Subcutaneous abdominal adipose tissue (tissue), 5 donors: ENCODE measurements at regions not wholly inside any gene's neighbourhood (a gene's known extent, or its start where the extent isn't known, plus 50 kb on each side); places are given as distances from the start of the nearest gene placed in this dataset.
"Not testable (repeated sequence)": the region's sequence is repeated elsewhere in the genome, so short reads cannot be mapped to it uniquely, and the experiment has no call there.

Source experiments
- H3K27ac ChIP-seq: one replicate; pipeline ENCODE4 v1.7.0; 2013; ENCODE audit warnings: low read depth, mild to moderate bottlenecking, inconsistent platforms, low read length, moderate library complexity
- H3K27me3 ChIP-seq, 5 donors: one replicate each; pipeline ENCODE4 v1.7.0; 2013; ENCODE audit warnings: low read length in 5 of 5, inconsistent platforms in 1 of 5; ENCODE audit not compliant: control insufficient read depth in 5 of 5, insufficient read depth in 4 of 5
- H3K36me3 ChIP-seq, 5 donors: one replicate each; pipeline ENCODE4 v1.7.0; 2013; ENCODE audit warnings: low read length in 5 of 5; ENCODE audit not compliant: control insufficient read depth in 5 of 5, insufficient read depth in 5 of 5
- H3K4me1 ChIP-seq, 5 donors: one replicate each; pipeline ENCODE4 v1.7.0; 2013; ENCODE audit warnings: low read length in 5 of 5, mild to moderate bottlenecking in 3 of 5, moderate library complexity in 1 of 5; ENCODE audit not compliant: control insufficient read depth in 5 of 5, insufficient read depth in 5 of 5
- H3K4me3 ChIP-seq, 5 donors: one replicate each; pipeline ENCODE4 v1.7.0; 2013; ENCODE audit warnings: low read length in 5 of 5, low read depth in 1 of 5
- H3K9ac ChIP-seq, 5 donors: one replicate each; pipeline ENCODE4 v1.7.0; 2013; ENCODE audit warnings: low read length in 5 of 5, mild to moderate bottlenecking in 4 of 5, moderate library complexity in 3 of 5
- H3K9me3 ChIP-seq, 5 donors: one replicate each; pipeline ENCODE4 v1.7.0; 2013; ENCODE audit warnings: low read length in 5 of 5; ENCODE audit not compliant: control insufficient read depth in 5 of 5
- donor health status: healthy.
- donor health status: healthy.
- donor health status: healthy.
- donor health status: healthy.
- donor health status: healthy.

GRCh38 chr13:110989331-110989730, 74.5 kb upstream of the ANKRD10 start:
- H3K27me3 ChIP-seq, result peaks cover 0 to 5% (median 2%) of the 10 kb centered on the region in 5 donors
- no peak overlapping the region for H3K27ac ChIP-seq
- H3K4me3 ChIP-seq, result no peak overlapping the region
- H3K4me1 ChIP-seq, result no peaks in the 10 kb centered on the region
- no peaks in the 10 kb centered on the region for H3K36me3 ChIP-seq
- no peak overlapping the region for H3K9ac ChIP-seq
- H3K9me3 ChIP-seq, result no peaks in the 10 kb centered on the region

GRCh38 chr13:110985541-110985940, 70.7 kb upstream of the ANKRD10 start:
- H3K4me1 ChIP-seq, result no peaks in the 10 kb centered on the region
- H3K9me3 ChIP-seq, result no peaks in the 10 kb centered on the region
- H3K9ac ChIP-seq, result no peak overlapping the region

GRCh38 chr13:110984798-110985197, 69.9 kb upstream of the ANKRD10 start:
- Histone ChIP-seq H3K9me3 (no peaks in the 10 kb centered on the region), H3K4me1 (no peaks in the 10 kb centered on the region), H3K27me3 (peaks cover 0 to 6% (median 2%) of the 10 kb centered on the region in 5 donors), H3K36me3 (no peaks in the 10 kb centered on the region), H3K4me3 (no peak overlapping the region), H3K27ac (no peak overlapping the region), H3K9ac (no peak overlapping the region)

More at GRCh38 chr13:110985541-110985940, 70.7 kb upstream of the ANKRD10 start:
- Histone ChIP-seq H3K27me3 (peaks cover 0 to 6% (median 2%) of the 10 kb centered on the region in 5 donors), H3K4me3 (no peak overlapping the region), H3K27ac (no peak overlapping the region), H3K36me3 (no peaks in the 10 kb centered on the region)

- H3K4me1 ChIP-seq, result no peaks in the 10 kb centered on the region
- no peak overlapping the region for H3K27ac ChIP-seq
- H3K36me3 ChIP-seq, result no peaks in the 10 kb centered on the region
- no peak overlapping the region for H3K4me3 ChIP-seq
- H3K27me3 ChIP-seq, result peaks cover 0 to 6% (median 2%) of the 10 kb centered on the region in 5 donors
- H3K9me3 ChIP-seq, result no peaks in the 10 kb centered on the region
- no peak overlapping the region for H3K9ac ChIP-seq
These were observed 69.5 kb upstream of the ANKRD10 start for GRCh38 chr13:110984381-110984780.

- Histone ChIP-seq H3K27me3 (peaks cover 0 to 6% (median 2%) of the 10 kb centered on the region in 5 donors), H3K27ac (no peak overlapping the region), H3K36me3 (no peaks in the 10 kb centered on the region), H3K4me3 (no peak overlapping the region), H3K9ac (no peak overlapping the region), H3K9me3 (no peaks in the 10 kb centered on the region), H3K4me1 (no peaks in the 10 kb centered on the region)
These were observed 68.4 kb upstream of the ANKRD10 start for GRCh38 chr13:110983241-110983640.

GRCh38 chr13:110981379-110981778, 66.5 kb upstream of the ANKRD10 start:
- H3K4me3 ChIP-seq, result no peak overlapping the region
- peaks cover 0 to 6% (median 2%) of the 10 kb centered on the region in 5 donors for H3K27me3 ChIP-seq
- H3K9ac ChIP-seq, result no peak overlapping the region
- H3K36me3 ChIP-seq, result no peaks in the 10 kb centered on the region
- H3K4me1 ChIP-seq, result no peaks in the 10 kb centered on the region
- no peak overlapping the region for H3K27ac ChIP-seq
- no peaks in the 10 kb centered on the region for H3K9me3 ChIP-seq

GRCh38 chr13:110980921-110981320, 66.1 kb upstream of the ANKRD10 start:
- no peaks in the 10 kb centered on the region for H3K9me3 ChIP-seq
- peaks cover 0 to 6% (median 0%) of the 10 kb centered on the region in 5 donors for H3K27me3 ChIP-seq
- H3K27ac ChIP-seq, result no peak overlapping the region
- no peak overlapping the region for H3K4me3 ChIP-seq
- no peak overlapping the region for H3K9ac ChIP-seq
- no peaks in the 10 kb centered on the region for H3K4me1 ChIP-seq
- no peaks in the 10 kb centered on the region for H3K36me3 ChIP-seq

GRCh38 chr13:110979149-110979548, 64.3 kb upstream of the ANKRD10 start:
- H3K27ac ChIP-seq, H3K9me3 ChIP-seq, H3K4me3 ChIP-seq, H3K27me3 ChIP-seq, H3K36me3 ChIP-seq, H3K9ac ChIP-seq, H3K4me1 ChIP-seq: not testable (repeated sequence)

- H3K9me3 ChIP-seq, result peaks cover 0 to 1% (median 0%) of the 10 kb centered on the region in 5 donors
- H3K27ac ChIP-seq, result no peak overlapping the region
- H3K36me3 ChIP-seq, result no peaks in the 10 kb centered on the region
- H3K4me1 ChIP-seq, result no peaks in the 10 kb centered on the region
- no peaks in the 10 kb centered on the region for H3K27me3 ChIP-seq
- H3K9ac ChIP-seq, result no peak overlapping the region
- no peak overlapping the region for H3K4me3 ChIP-seq
These were observed 63.5 kb upstream of the ANKRD10 start for GRCh38 chr13:110978390-110978789.

- H3K4me3 ChIP-seq, result no peak overlapping the region
- H3K36me3 ChIP-seq, result no peaks in the 10 kb centered on the region
- H3K27me3 ChIP-seq, result peaks cover 0 to 2% (median 0%) of the 10 kb centered on the region in 5 donors
- no peak overlapping the region for H3K27ac ChIP-seq
- H3K9me3 ChIP-seq, result peaks cover 0 to 3% (median 0%) of the 10 kb centered on the region in 5 donors
- no peak overlapping the region for H3K9ac ChIP-seq
- H3K4me1 ChIP-seq, result no peaks in the 10 kb centered on the region
These were observed 61.9 kb upstream of the ANKRD10 start for GRCh38 chr13:110976785-110977184.
